Esophagus squamous epithelium (tissue), 5 donors: ENCODE measurements at regions not wholly inside any gene's neighbourhood (a gene's known extent, or its start where the extent isn't known, plus 50 kb on each side); places are given as distances from the start of the nearest gene placed in this dataset.

ENCODE experiments used
- DNase-seq: peaks from one replicate; lab custom pipeline; 2025; lab: John Stamatoyannopoulos, UW
- H3K27ac ChIP-seq, 4 donors: fragments of 200-600 bp; sonication (generic); one replicate each; pipeline ENCODE4 v1.5.1; 2016 to 2019; ENCODE audit warnings: mild to moderate bottlenecking in 1 of 4
- H3K27me3 ChIP-seq, 4 donors: fragments of 200-600 bp; sonication (generic); 1 replicate in 3 of 4; 2 replicates in 1 of 4; pipeline versions ENCODE4 v1.5.1 to v1.6.0; 2017 to 2021; ENCODE audit warnings: antibody characterized with exemption in 1 of 4
- H3K36me3 ChIP-seq, 3 donors: fragments of 200-600 bp; sonication (generic); one replicate each; pipeline ENCODE4 v1.5.1; 2016 to 2019
- H3K4me1 ChIP-seq, 3 donors: fragments of 200-600 bp; sonication (generic); one replicate each; pipeline ENCODE4 v1.5.1; 2017 to 2019
- H3K4me3 ChIP-seq, 4 donors: fragments of 200-600 bp; sonication (generic); 1 replicate in 3 of 4; 2 replicates in 1 of 4; pipeline ENCODE4 v1.5.1; 2016 to 2019; ENCODE audit warnings: mild to moderate bottlenecking in 2 of 4, moderate library complexity in 1 of 4
- H3K9me3 ChIP-seq, 3 donors: fragments of 200-600 bp; sonication (generic); one replicate each; pipeline ENCODE4 v1.5.1; 2016 to 2019
- CTCF ChIP-seq, 6 experiments: fragments of 450-650 bp in 4 of 6; fragments of 200-600 bp in 2 of 6; sonication (generic) in 2 of 6; IDR thresholded peaks; one replicate each; pipeline ENCODE4 v1.5.1; 2016 to 2019; ENCODE audit warnings: antibody characterized with exemption in 6 of 6, mild to moderate bottlenecking in 4 of 6, moderate library complexity in 4 of 6
- POLR2A ChIP-seq, 4 donors: fragments of 450-650 bp; IDR thresholded peaks; one replicate each; pipeline ENCODE4 v1.6.1; 2017; ENCODE audit warnings: antibody characterized with exemption in 4 of 4, mild to moderate bottlenecking in 4 of 4, moderate library complexity in 3 of 4
- WGBS, 2 donors: methylation state at CpG; one replicate each; pipeline ENCODE4 v1.1.5; 2018; 5-methylcytosine and 5-hydroxymethylcytosine counted together
- intact Hi-C: fragments of 100-400 bp; cut with DNase I; formaldehyde crosslinking; loops from one replicate; pipeline ENCODE4 v1.15.0; 2022
- donor health status: DM: yes; HTN: yes; CAD: no.

DNA sequence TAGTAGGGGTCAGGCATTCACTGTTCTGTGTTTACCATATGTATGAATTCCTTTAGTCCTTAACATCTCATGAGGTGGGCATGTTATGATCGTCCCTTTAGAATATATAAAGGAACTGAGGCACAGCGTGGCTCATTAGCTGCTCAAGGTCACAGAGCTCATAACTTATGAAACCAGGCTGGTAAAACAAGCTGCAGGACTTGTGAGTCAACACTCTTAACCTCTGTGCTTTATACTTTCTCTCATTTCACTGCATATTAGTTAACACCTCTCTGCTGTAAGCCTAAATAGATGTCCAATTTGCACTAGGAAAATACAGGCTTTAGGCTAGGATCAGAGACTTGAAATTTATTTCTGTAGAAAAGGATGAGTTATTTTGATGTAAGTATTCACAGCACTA is 180.3 kb upstream of the HDAC9 start:
- no peaks in the 10 kb centered on the region for H3K36me3 ChIP-seq
- TF ChIP-seq POLR2A (IDR thresholded peaks at IDR 0.05) (no peak), CTCF (IDR thresholded peaks at IDR 0.05) (no peak)
- no peak for DNase-seq
- H3K27ac ChIP-seq = no peak overlapping the region
- intact Hi-C loops = no loop called here
- H3K4me3 ChIP-seq = no peak overlapping the region
- 65 to 92% methylated on average over 2 of the region's 2 CpGs for WGBS, 2 donors
- H3K9me3 ChIP-seq = no peaks in the 10 kb centered on the region
- H3K4me1 ChIP-seq = peaks cover 0 to 9% (median under 1%) of the 10 kb centered on the region in 3 donors
- no peaks in the 10 kb centered on the region for H3K27me3 ChIP-seq

DNA sequence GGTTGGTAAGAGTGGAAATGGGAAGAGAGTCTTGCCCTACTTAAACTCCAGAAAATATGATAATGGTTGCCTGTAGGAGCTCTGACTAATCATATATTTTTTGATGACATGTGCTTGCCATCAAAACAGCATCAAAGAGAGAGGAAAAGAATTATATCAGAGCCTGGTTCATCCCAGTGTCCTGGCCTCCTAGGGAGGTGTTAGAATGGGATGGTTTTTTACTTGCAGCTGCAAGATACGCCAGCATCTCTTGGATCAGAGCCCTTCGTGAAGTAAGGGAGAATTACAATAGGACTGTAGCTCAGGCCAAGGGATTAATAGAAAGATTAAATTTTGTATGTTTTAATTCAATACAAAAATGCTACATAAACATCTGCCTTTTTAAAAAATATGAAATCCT is 177.6 kb upstream of the HDAC9 start:
- Histone ChIP-seq H3K4me1 (peaks cover 0 to 16% (median 5%) of the 10 kb centered on the region in 3 donors), H3K4me3 (no peak overlapping the region), H3K27me3 (no peaks in the 10 kb centered on the region), H3K36me3 (no peaks in the 10 kb centered on the region), H3K9me3 (no peaks in the 10 kb centered on the region), H3K27ac (no peak overlapping the region)
- TF ChIP-seq POLR2A (IDR thresholded peaks at IDR 0.05) (no peak), CTCF (IDR thresholded peaks at IDR 0.05) (no peak)
- no peak for DNase-seq
- WGBS, 2 donors = 79 to 83% methylated on average over 2 of the region's 2 CpGs
- intact Hi-C loops = no loop called here

DNA sequence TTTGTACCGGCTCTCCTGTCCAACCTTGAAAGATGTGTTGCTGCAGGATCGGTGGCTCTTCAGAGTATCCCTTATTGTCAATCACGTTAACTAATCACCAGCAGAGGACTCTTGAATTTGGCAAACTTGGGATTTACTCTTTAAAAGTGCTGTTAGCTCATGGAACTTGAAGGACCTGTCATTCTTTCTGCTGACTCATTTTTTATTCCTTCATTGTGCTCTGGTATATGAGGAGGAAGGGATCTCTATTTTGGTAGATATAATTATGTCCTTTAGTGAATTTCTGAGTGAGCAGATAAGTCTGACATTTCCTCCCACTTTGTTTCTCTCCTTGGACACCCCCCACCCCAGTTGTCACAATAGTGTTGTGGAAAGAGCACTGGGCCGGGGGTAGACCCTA is 175.1 kb upstream of the HDAC9 start:
- no peaks in the 10 kb centered on the region for H3K27me3 ChIP-seq
- WGBS, 2 donors = 69% methylated on average over 4 of the region's 4 CpGs
- no peaks in the 10 kb centered on the region for H3K9me3 ChIP-seq
- TF ChIP-seq CTCF (IDR thresholded peaks at IDR 0.05) = no peak
- TF ChIP-seq POLR2A (IDR thresholded peaks at IDR 0.05) = no peak
- intact Hi-C loops = no loop called here
- H3K4me1 ChIP-seq = peaks cover 0 to 16% (median 5%) of the 10 kb centered on the region in 3 donors
- H3K27ac ChIP-seq = no peak overlapping the region
- H3K36me3 ChIP-seq = no peaks in the 10 kb centered on the region
- H3K4me3 ChIP-seq = no peak overlapping the region
- DNase-seq = no peak

GRCh38 chr7:18320971-18321567 is 174.5 kb upstream of the HDAC9 start:
- no peak for DNase-seq
- H3K4me3 ChIP-seq = no peak overlapping the region
- WGBS, 2 donors = 86 to 89% methylated on average over 2 of the region's 2 CpGs
- no peaks in the 10 kb centered on the region for H3K27me3 ChIP-seq
- peaks cover 0 to 16% (median 5%) of the 10 kb centered on the region in 3 donors for H3K4me1 ChIP-seq
- TF ChIP-seq CTCF (IDR thresholded peaks at IDR 0.05) = peak; percentile 16 to 62 (median 44)
- no peak for TF ChIP-seq POLR2A (IDR thresholded peaks at IDR 0.05)
- no peak overlapping the region for H3K27ac ChIP-seq
- no peaks in the 10 kb centered on the region for H3K36me3 ChIP-seq
- intact Hi-C loops = no loop called here
- H3K9me3 ChIP-seq = no peaks in the 10 kb centered on the region

DNA sequence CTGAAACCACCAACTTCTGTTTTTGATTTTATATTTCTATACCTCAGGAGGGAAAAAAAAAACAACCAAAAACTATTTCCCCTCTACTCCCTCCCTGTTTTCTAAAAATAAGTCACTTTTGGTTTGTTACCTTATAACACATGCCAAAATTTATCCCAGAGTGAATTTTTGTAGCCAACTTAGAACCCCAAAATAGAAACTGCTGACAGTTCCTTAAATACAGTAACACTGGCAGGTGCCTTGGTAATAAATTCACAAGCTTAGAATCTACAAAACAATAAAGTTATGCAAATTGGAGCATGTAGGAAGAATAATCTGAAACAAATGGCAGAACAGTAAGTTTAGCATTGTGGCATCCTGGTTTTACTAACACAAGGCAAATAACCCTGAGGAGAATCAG is 165.0 kb upstream of the HDAC9 start:
- TF ChIP-seq CTCF (IDR thresholded peaks at IDR 0.05) (no peak), POLR2A (IDR thresholded peaks at IDR 0.05) (no peak)
- H3K4me1 ChIP-seq = no peaks in the 10 kb centered on the region
- H3K27ac ChIP-seq = no peak overlapping the region
- intact Hi-C loops = no loop called here
- no peaks in the 10 kb centered on the region for H3K27me3 ChIP-seq
- no peaks in the 10 kb centered on the region for H3K9me3 ChIP-seq
- no peaks in the 10 kb centered on the region for H3K36me3 ChIP-seq
- no peak overlapping the region for H3K4me3 ChIP-seq
- no peak for DNase-seq
